HG03066 (cell line): ENCODE measurements at regions not wholly inside any gene's neighbourhood (a gene's known extent, or its start where the extent isn't known, plus 50 kb on each side); places are given as distances from the start of the nearest gene placed in this dataset.

ENCODE experiments used
- ATAC-seq: cut with Tn5 transposase; IDR thresholded peaks from one replicate; pipeline ENCODE4 v1.9.1; 2021; ENCODE audit warnings: low read depth; ENCODE audit not compliant: unreplicated experiment

- ATAC-seq, result no peak
These were observed 293.2 kb upstream of the MON1B start for GRCh38 chr16:76897816-76898215.

- ATAC-seq, result no peak
These were observed 291.2 kb upstream of the MON1B start for GRCh38 chr16:76899767-76900166.

DNA sequence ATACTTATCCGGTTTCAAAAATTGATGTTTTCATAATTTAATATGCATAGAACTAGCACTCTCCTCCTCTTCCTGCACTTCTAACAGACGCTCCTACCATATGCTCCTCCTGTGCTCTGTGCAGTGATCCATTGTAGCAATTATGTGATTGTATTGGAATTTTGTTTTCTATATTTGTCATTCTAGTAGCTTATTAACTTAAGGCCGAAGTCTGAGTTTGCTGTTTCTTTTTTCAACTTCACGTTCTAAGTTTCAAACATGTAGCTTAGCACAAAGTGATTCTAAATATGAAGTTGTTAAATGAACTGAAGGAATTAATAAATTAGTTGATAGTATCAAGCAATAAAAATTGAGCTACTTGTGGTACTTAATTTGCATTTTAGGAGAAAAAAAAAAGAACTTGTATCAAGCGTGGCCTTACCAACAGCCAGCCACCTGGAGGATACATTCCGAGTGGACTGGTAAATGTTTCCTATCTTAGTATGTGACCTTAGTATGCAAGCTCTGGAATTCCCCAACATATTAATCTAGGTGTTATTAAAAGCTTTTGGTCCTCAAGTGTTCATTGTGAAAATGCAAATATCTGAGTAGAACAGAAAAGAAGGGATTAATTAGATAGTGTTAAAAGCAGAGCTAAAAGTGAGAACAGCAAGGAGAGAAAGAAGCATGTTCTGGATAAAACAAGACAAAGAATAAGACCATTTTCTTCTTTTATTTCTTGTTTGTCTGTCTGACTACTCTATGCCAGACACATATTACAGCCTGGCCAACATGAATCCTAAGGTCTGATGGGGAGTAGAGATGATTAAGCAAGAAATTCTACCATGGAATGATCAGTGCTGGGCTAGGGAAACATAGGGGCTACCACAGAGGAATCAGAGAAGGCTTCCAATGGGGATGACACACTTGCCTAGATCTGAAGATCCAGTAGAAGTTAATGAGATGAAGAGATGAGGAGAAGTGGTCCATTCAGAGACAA is 290.4 kb upstream of the MON1B start:
- ATAC-seq, result no peak

GRCh38 chr16:76906552-76906951 is 284.4 kb upstream of the MON1B start:
- ATAC-seq, result no peak

DNA sequence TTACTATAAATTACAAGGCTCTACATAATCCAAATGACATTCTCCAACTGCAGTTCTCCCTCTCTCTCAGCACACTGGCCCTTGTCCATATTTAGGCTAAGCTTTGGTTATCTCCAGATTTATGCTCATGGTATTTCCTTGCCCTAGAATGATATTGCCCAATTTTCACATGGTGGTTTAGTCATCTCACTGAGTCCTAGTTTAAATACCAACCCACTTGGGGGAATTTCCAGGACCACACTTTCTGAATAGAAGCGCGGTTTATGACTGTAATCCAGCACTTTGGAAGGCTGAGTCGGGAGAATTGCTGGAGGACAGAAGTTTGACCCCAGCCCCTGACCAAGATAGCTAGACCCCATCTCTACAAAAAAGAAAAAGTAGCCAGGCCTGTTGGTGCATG is 280.1 kb upstream of the MON1B start:
- ATAC-seq, result no peak

DNA sequence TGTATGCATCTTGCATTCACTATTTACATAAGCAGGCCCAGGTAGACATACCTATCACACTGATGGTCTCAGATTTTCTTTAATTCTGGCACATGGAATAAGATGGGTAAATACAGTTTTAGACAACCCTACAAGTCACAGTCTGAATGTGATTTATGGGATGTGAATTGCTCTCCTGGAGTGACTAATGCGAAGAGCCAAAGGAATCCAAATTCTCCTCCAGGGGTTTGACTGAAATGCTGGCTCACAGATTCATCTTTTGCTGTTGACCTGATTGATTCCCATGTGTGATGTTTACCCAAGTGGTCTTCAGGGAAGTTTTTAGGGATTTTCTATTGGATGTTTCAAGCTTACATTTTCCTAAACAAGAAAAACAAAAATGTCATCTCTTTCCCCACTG is 277.9 kb upstream of the MON1B start:
- no peak for ATAC-seq

DNA sequence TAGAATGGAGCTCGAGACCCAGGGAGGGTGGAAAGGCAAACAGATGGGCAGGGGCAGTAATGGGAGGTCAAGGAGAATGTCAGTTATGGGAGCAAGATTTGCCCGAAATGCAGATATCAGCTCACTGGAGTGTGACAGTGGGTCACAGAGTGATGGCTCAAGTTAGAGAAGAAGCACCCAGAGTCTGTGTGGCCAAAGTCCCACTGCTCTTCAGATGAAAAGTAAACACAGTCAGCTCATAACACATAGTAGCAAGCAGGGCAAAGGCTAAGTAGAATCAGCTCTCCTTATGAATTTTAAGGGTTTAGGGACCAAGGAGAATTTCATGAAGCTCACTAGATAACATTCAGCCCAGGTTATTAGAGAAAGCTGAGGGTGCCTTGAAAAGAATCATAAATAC is 264.9 kb upstream of the MON1B start:
- no peak for ATAC-seq

DNA sequence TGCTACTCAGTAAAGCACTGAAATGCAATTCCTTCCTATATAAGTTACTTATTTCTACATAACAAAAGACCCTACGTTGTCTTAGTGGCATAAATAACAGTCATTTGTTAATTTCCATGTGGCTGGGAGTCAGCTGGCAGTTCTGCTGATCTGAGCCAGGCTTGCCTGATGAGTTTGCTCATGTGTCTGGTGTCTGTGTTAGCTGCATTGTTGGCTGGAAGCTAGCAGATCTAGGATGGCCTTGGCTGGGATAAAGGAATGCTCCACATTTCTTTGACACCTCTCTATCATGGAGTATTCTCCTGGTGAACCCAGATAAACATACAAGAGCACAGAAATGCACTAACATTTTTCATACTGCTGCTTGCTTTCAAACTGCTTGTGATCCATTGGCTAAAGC is 264.4 kb upstream of the MON1B start:
- no peak for ATAC-seq

DNA sequence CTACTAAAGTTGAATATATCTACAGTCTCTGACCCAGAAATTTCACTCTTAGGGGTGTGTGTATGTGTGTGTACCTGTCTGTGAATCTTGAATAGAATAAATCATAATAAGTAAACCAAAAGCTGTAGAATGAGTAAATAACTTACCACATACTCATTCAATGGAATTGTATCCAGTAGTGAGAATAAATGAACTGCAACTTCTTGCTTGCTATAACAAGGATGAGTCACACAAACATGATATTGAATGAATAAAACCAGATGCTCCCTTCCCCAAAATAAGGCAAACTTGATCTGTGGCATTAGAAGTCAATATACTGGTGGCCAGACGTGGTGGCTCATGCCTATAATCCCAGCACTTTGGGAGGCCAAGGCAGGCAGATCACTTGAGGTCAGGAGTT is 259.8 kb upstream of the MON1B start:
- ATAC-seq, result no peak

DNA sequence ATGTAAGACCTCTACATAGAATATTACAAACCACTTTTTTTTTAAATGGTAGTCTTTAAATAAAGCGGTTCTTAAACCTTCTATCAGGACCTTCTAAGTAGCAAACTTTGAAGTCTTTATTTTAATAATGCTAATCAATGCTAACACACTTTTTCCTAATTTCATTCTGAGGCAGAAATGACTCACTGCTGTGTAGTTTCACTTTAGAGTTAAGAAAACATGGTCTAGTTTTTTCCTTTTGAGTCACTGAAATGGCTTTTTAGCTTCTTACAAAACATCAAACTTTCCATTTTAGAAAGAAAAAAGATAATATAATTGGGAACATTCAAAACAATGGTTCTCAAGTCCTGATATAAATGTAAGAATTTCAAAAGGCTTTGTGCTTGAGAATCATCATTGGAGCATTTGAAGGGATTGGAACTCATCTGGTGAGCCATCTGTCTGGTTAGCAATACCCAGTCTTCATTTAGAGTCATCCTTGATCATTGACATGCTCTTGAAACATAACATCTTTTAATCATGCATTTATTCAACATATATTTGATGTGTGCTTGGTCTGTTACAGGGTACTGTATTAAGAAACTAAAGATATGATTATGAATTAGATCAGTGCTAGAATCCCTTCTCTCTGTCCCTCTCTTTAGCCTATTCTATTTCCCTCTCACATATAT is 258.3 kb upstream of the MON1B start:
- no peak for ATAC-seq

- ATAC-seq, result no peak
These were observed 250.7 kb upstream of the MON1B start for GRCh38 chr16:76940251-76940650.

- no peak for ATAC-seq
These were observed 249.9 kb upstream of the MON1B start for GRCh38 chr16:76941113-76941512.

GRCh38 chr16:76942089-76942488 is 248.9 kb upstream of the MON1B start:
- no peak for ATAC-seq

DNA sequence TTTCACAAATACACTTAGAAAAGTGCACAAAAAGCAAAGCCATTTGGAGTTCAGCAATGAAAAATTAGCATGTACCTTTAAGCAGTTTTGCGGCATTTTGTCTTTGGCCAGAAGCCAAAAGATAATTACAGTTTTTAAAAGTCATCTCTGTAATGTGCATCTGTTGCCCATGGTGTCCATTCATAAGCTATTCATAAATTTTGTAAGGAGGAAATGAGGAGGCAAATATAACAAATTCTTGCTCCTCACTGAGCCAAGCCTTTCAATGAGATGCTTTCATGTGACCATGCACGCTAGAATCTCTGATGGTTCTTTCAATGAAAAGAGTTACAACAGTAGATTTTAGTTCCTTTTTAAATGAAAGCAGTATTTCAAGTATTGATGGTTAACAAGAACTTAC is 247.1 kb upstream of the MON1B start:
- ATAC-seq, result no peak

GRCh38 chr16:76946879-76947278 is 244.1 kb upstream of the MON1B start:
- no peak for ATAC-seq

- ATAC-seq, result no peak
These were observed 243.2 kb upstream of the MON1B start for GRCh38 chr16:76947749-76948148.

DNA sequence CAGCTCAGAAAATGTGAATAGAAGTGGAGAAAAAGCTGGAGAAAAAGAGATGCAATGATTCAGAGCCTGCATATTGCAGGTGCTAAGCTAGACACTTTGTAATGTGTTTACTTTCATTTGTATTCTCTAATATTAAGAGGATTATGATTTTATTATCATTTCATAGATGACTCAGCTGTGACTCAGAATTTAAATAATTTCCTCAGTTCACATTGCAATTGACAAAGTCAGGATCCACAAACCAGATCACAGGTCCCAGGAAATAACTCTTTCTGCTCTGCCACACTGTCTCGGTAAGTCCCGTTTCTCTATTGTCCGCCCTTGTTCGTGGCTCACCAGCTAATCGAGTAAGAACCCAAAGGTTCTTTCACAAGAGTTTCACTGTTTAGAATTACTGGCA is 235.4 kb upstream of the MON1B start:
- no peak for ATAC-seq

DNA sequence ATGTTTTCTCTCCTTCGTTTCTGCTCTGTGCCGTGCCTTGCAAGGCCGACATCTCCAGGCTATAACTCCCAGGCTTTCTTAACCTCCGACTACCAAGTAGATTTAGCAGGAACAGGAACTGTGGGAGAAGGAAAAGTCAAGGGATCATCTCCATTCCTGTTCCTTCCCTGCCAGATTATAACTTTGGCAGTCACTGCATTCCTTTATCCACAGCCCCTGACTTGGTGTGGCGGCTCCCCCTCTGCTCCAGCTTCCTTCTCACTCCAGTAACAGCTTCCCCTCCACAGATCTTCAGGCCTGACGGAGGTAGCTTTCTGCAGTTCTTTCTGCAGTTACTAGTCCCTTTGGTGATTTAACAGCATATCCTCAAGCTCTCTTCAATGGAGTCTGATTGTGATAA is 234.6 kb upstream of the MON1B start:
- no peak for ATAC-seq

DNA sequence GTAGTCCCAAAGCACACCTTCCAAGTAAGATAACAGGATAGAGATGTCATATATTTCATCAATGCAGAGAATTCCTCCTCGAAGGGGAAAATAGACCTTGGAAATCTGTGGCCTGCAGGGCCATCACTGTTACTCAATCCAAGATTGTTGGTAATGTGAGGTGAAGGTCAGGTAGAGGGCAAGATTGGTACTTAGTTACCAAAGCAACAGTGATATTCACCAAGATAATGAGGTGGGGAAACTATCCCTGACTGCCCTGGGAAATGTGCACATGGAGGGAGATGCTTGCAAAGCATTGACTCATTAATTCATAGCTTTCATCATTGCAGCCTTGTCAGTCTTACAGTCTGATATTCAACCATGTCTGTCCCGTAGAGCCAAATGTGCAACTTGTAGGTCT is 234.1 kb upstream of the MON1B start:
- no peak for ATAC-seq

GRCh38 chr16:76959166-76959565 is 231.8 kb upstream of the MON1B start:
- no peak for ATAC-seq

- no peak for ATAC-seq
These were observed 227.2 kb upstream of the MON1B start for GRCh38 chr16:76963614-76964315.
